T-helper 2 cell treated with Interferon-gamma antibody and Interleukin-4, amounts not matched to agents 5 μg/mL and 100 μg/mL, for 36 hours (primary cell): ENCODE measurements at regions not wholly inside any gene's neighbourhood (a gene's known extent, or its start where the extent isn't known, plus 50 kb on each side); places are given as distances from the start of the nearest gene placed in this dataset.

Experiments used
- DNase-seq: peaks from one replicate; pipeline ENCODE4 v3.0.0; 2021; ENCODE audit warnings: low spot score
- H3K27ac Mint-ChIP-seq: one replicate; pipeline ENCODE4 v1.8.0; 2021; ENCODE audit warnings: mild to moderate bottlenecking, mixed read lengths
- H3K27me3 Mint-ChIP-seq: one replicate; pipeline ENCODE4 v1.8.0; 2021; ENCODE audit warnings: low read depth, mixed read lengths
- H3K36me3 Mint-ChIP-seq: one replicate; pipeline ENCODE4 v1.8.0; 2021; ENCODE audit warnings: low read depth, mixed read lengths
- H3K4me1 Mint-ChIP-seq: one replicate; pipeline ENCODE4 v1.8.0; 2021; ENCODE audit warnings: low read depth, mixed read lengths
- H3K4me3 Mint-ChIP-seq: one replicate; pipeline ENCODE4 v1.8.0; 2022; ENCODE audit warnings: mild to moderate bottlenecking, moderate library complexity, mixed read lengths
- H3K9me3 Mint-ChIP-seq: one replicate; pipeline ENCODE4 v1.8.0; 2021; ENCODE audit warnings: mixed read lengths

DNA sequence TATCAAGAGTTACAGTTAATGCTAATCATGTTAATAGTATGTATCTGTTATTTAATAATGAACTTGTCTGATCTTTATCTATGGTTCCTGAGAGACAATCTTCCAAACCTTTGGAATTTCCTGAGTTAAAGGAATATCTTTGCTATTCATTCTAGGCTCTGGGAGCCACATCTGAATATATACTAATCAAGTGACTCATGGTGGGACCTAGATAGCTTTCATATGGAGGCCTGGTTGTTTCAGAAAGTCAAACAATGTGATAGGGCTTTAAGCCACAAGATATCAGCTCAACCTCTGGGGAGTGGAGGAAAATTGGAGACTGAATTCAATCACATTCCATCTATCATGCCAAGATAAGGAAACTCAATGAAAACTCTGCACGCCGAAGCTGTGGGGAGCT lies 746.4 kb downstream of the TNS3 start:
- Mint-ChIP-seq H3K36me3 (no peaks in the 10 kb centered on the region), H3K4me3 (no peak overlapping the region), H3K9me3 (peaks cover 26% of the 10 kb centered on the region), H3K27me3 (no peaks in the 10 kb centered on the region), H3K4me1 (no peaks in the 10 kb centered on the region), H3K27ac (no peak overlapping the region)
- DNase-seq = no peak

- H3K4me1 Mint-ChIP-seq = no peaks in the 10 kb centered on the region
Observed at GRCh38 chr7:46834921-46835320, 747.0 kb downstream of the TNS3 start.

DNA sequence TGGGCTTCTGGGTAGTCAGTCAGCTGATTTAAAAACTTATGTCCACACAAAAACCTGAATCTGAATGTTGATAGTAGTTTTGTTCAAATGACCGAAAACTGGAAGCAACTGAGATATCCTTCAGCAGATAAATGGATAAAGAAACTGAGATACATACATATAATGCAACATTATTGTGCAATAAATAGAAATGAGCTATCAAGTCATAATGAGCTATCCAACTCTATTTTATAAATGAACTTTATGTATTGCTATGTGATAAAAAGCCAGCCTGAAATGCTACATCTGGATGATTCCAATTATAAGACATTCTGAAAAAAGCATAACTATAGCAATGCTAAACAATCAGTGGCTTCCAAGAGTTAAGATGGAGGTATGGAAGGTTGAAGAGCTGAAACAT lies 748.7 kb downstream of the TNS3 start:
- H3K36me3 Mint-ChIP-seq = no peaks in the 10 kb centered on the region

More at GRCh38 chr7:46834921-46835320, 747.0 kb downstream of the TNS3 start:
- DNase-seq = no peak
- Mint-ChIP-seq H3K9me3 (peaks cover 28% of the 10 kb centered on the region), H3K27ac (no peak overlapping the region), H3K4me3 (no peak overlapping the region), H3K27me3 (no peaks in the 10 kb centered on the region), H3K36me3 (no peaks in the 10 kb centered on the region)

DNA sequence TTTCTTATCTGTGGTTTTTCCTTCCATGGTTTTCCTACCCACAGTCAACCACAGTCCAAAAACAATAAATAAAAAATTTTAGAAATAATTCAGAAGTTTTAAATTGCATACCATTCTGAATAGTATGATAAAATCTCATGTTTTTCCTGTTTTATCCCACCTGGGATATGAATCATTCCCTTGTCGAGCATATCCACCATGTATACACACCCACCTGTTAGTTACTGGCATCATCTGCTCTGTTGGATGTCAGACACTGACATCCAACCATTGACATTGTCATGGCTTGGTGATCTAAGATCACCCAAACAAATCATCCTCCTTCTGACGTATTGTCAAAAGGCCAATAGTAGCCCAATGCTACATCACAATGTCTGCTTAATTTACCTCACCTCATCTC lies 749.8 kb downstream of the TNS3 start:
- DNase-seq = no peak
- Mint-ChIP-seq H3K4me1 (no peaks in the 10 kb centered on the region), H3K9me3 (peaks cover 24% of the 10 kb centered on the region), H3K36me3 (no peaks in the 10 kb centered on the region), H3K27ac (no peak overlapping the region), H3K27me3 (no peaks in the 10 kb centered on the region), H3K4me3 (no peak overlapping the region)

More for the DNA sequence above, 748.7 kb downstream of the TNS3 start:
- H3K4me1 Mint-ChIP-seq = no peaks in the 10 kb centered on the region
- no peaks in the 10 kb centered on the region for H3K27me3 Mint-ChIP-seq
- H3K4me3 Mint-ChIP-seq = no peak overlapping the region
- peaks cover 24% of the 10 kb centered on the region for H3K9me3 Mint-ChIP-seq
- H3K27ac Mint-ChIP-seq = no peak overlapping the region
- no peak for DNase-seq

DNA sequence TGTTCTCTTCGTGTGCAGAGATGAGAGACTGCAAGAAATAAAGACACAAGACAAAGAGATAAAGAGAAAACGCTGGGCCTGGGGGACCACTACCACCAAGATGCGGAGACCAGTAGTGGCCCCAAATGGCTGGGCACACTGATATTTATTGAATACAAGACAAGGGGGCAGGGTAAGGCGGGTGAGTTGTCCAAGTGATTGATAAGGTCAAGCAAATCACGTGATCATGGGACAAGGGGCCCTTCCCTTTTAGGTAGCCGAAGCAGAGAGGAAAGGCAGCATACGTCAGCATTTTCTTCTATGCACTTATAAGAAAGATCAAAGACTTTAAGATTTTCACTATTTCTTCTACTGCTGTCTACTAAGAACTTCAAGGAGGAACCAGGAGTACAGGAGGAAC lies 762.1 kb downstream of the TNS3 start:
- Mint-ChIP-seq H3K4me1 (no peaks in the 10 kb centered on the region), H3K9me3 (peaks cover 11% of the 10 kb centered on the region), H3K27ac (no peak overlapping the region), H3K4me3 (no peak overlapping the region), H3K36me3 (no peaks in the 10 kb centered on the region), H3K27me3 (no peaks in the 10 kb centered on the region)
- no peak for DNase-seq

- no peak for DNase-seq
- no peak overlapping the region for H3K4me3 Mint-ChIP-seq
- H3K36me3 Mint-ChIP-seq = no peaks in the 10 kb centered on the region
- H3K27me3 Mint-ChIP-seq = no peaks in the 10 kb centered on the region
- peaks cover 27% of the 10 kb centered on the region for H3K9me3 Mint-ChIP-seq
- H3K27ac Mint-ChIP-seq = no peak overlapping the region
- no peaks in the 10 kb centered on the region for H3K4me1 Mint-ChIP-seq
Observed at GRCh38 chr7:46814516-46815250, 767.2 kb downstream of the TNS3 start.

- H3K36me3 Mint-ChIP-seq = no peaks in the 10 kb centered on the region
Observed at GRCh38 chr7:46812101-46812675, 769.7 kb downstream of the TNS3 start.

GRCh38 chr7:46811529-46811928 lies 770.4 kb downstream of the TNS3 start:
- H3K36me3 Mint-ChIP-seq = no peaks in the 10 kb centered on the region
- H3K27ac Mint-ChIP-seq = no peak overlapping the region
- H3K9me3 Mint-ChIP-seq = peaks cover 42% of the 10 kb centered on the region
- no peak for DNase-seq
- H3K4me3 Mint-ChIP-seq = no peak overlapping the region
- no peaks in the 10 kb centered on the region for H3K4me1 Mint-ChIP-seq
- no peaks in the 10 kb centered on the region for H3K27me3 Mint-ChIP-seq

More at GRCh38 chr7:46812101-46812675, 769.7 kb downstream of the TNS3 start:
- peaks cover 36% of the 10 kb centered on the region for H3K9me3 Mint-ChIP-seq
- no peaks in the 10 kb centered on the region for H3K27me3 Mint-ChIP-seq
- no peak overlapping the region for H3K27ac Mint-ChIP-seq
- no peak for DNase-seq
- H3K4me3 Mint-ChIP-seq = no peak overlapping the region
- H3K4me1 Mint-ChIP-seq = no peaks in the 10 kb centered on the region

GRCh38 chr7:46810986-46811385 lies 770.9 kb downstream of the TNS3 start:
- H3K4me3 Mint-ChIP-seq = no peak overlapping the region
- peaks cover 42% of the 10 kb centered on the region for H3K9me3 Mint-ChIP-seq
- no peak overlapping the region for H3K27ac Mint-ChIP-seq
- DNase-seq = no peak
- no peaks in the 10 kb centered on the region for H3K27me3 Mint-ChIP-seq
- H3K36me3 Mint-ChIP-seq = no peaks in the 10 kb centered on the region
- H3K4me1 Mint-ChIP-seq = no peaks in the 10 kb centered on the region

GRCh38 chr7:46809886-46810285 lies 772.0 kb downstream of the TNS3 start:
- no peak for DNase-seq
- Mint-ChIP-seq H3K4me3 (no peak overlapping the region), H3K4me1 (no peaks in the 10 kb centered on the region), H3K27ac (no peak overlapping the region), H3K27me3 (no peaks in the 10 kb centered on the region), H3K9me3 (peaks cover 44% of the 10 kb centered on the region), H3K36me3 (no peaks in the 10 kb centered on the region)

DNA sequence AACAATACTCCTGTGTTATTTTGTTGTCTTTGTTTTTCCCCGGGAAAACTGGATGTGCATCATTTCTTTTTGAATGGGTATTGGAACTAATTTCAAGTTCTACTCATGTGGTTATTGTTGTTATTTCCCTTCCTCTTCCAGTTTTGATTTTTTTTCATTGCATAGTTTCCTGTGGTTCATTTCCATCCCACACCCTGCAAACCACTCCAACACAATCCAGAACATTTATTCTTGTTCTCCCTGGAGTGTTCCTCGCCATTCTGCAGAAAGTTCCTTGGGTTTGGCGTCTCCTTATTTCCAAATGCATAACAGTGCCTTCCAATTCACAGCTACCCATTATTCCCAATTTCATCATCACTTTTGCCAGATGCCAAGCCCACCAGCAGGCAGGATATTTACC lies 775.1 kb downstream of the TNS3 start:
- H3K4me3 Mint-ChIP-seq = no peak overlapping the region
- peaks cover 43% of the 10 kb centered on the region for H3K9me3 Mint-ChIP-seq
- H3K27ac Mint-ChIP-seq = no peak overlapping the region
- no peaks in the 10 kb centered on the region for H3K36me3 Mint-ChIP-seq
- no peak for DNase-seq
- no peaks in the 10 kb centered on the region for H3K4me1 Mint-ChIP-seq
- H3K27me3 Mint-ChIP-seq = no peaks in the 10 kb centered on the region

DNA sequence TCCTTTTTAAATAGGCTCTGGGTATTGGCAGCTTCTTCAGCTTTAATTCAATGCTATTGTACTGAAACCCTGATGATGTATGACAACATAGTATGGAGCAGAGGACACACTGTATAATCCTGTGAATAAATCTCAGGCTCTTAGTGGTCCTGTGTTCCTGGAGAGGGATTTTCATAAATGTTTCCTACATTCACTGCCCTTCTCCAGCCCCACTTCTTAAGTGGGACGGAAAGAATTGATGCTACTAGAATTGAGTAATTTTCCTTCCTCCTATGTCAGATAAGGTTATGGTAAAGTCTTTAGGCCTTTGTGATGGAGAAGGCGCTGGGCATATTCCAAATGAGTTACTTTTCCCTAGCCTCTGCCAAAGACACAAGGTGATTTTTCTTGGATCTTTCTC lies 779.4 kb downstream of the TNS3 start:
- Mint-ChIP-seq H3K4me3 (no peak overlapping the region), H3K36me3 (no peaks in the 10 kb centered on the region), H3K9me3 (peaks cover 46% of the 10 kb centered on the region), H3K27me3 (no peaks in the 10 kb centered on the region), H3K27ac (no peak overlapping the region), H3K4me1 (no peaks in the 10 kb centered on the region)
- DNase-seq = no peak

DNA sequence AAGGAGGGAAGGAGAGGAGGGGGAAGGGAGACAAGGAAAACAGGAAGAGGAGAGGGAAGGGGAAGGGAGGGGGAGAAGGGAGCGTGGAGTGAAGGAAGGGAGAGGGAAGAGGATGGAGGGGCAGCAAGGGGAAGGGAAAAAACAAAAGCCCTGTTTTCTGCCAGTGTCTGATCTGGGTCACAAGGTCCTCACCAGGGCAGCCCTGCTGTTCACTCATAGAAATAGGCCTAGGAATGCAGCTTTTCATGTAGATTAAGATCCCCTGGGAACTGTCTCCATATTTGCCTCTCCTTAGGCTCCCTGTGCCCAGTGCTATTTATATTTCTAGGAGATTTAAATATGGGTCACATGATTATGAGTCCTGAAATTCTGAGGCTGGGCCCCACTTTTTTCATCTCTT lies 790.7 kb downstream of the TNS3 start:
- Mint-ChIP-seq H3K4me1 (no peaks in the 10 kb centered on the region), H3K27me3 (no peaks in the 10 kb centered on the region), H3K4me3 (no peak overlapping the region), H3K9me3 (peaks cover 3% of the 10 kb centered on the region), H3K27ac (no peak overlapping the region), H3K36me3 (no peaks in the 10 kb centered on the region)
- no peak for DNase-seq

DNA sequence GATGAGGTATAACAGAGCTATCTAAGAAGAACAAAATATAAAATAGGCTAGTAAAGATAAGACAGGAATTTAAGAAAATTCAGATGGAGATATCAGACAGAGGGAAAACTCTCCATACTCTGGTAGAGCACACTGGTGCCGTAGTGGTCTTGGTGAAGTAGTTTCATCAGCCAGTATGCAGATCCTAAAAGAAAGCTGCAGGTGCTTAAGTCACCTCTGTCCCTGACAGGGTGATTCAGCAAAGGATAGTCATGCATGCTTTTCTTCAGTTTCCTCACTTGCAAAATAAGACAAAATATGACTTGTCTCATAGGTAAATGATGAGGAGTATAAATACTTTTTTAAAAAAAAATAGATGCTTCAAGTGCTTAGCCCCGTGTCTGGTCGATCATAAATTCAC lies 794.9 kb downstream of the TNS3 start:
- H3K27me3 Mint-ChIP-seq = no peaks in the 10 kb centered on the region
- no peak for DNase-seq
- H3K9me3 Mint-ChIP-seq = peaks cover 4% of the 10 kb centered on the region
- no peaks in the 10 kb centered on the region for H3K36me3 Mint-ChIP-seq
- H3K4me1 Mint-ChIP-seq = no peaks in the 10 kb centered on the region
- H3K27ac Mint-ChIP-seq = no peak overlapping the region
- no peak overlapping the region for H3K4me3 Mint-ChIP-seq
